NCI-H2227 treated with DMSO at 0.1 percent for 48 hours (cell line): ENCODE measurements at regions not wholly inside any gene's neighbourhood (a gene's known extent, or its start where the extent isn't known, plus 50 kb on each side); places are given as distances from the start of the nearest gene placed in this dataset.
"Not testable (repeated sequence)": the region's sequence is repeated elsewhere in the genome, so short reads cannot be mapped to it uniquely, and the experiment has no call there.

Experiments
- DNase-seq: peaks from one replicate; lab custom pipeline; 2025; lab: John Stamatoyannopoulos, UW

- no peak for DNase-seq
Measured at GRCh38 chr6:168852376-168852884, 401.2 kb downstream of the THBS2 start.

GRCh38 chr6:168851460-168852375, 401.9 kb downstream of the THBS2 start:
- DNase-seq: no peak

- DNase-seq: not testable (repeated sequence)
Measured at GRCh38 chr6:168850027-168850736, 403.5 kb downstream of the THBS2 start.

- no peak for DNase-seq
Measured at GRCh38 chr6:168849459-168849858, 404.2 kb downstream of the THBS2 start.

GRCh38 chr6:168848797-168849196, 404.8 kb downstream of the THBS2 start:
- no peak for DNase-seq

GRCh38 chr6:168844821-168845609, 404.0 kb downstream of the SMOC2 start:
- no peak for DNase-seq

GRCh38 chr6:168842632-168843212, 401.7 kb downstream of the SMOC2 start:
- DNase-seq: not testable (repeated sequence)

GRCh38 chr6:168841609-168842278, 400.8 kb downstream of the SMOC2 start:
- DNase-seq: no peak

- not testable (repeated sequence) for DNase-seq
Measured at GRCh38 chr6:168840932-168841331, 399.9 kb downstream of the SMOC2 start.

GRCh38 chr6:168840299-168840698, 399.3 kb downstream of the SMOC2 start:
- not testable (repeated sequence) for DNase-seq

GRCh38 chr6:168838037-168838399, 397.0 kb downstream of the SMOC2 start:
- DNase-seq: no peak

GRCh38 chr6:168837254-168838036, 396.5 kb downstream of the SMOC2 start:
- no peak for DNase-seq

GRCh38 chr6:168835991-168836390, 395.0 kb downstream of the SMOC2 start:
- no peak for DNase-seq

GRCh38 chr6:168834801-168835200, 393.8 kb downstream of the SMOC2 start:
- DNase-seq: no peak

GRCh38 chr6:168834042-168834587, 393.1 kb downstream of the SMOC2 start:
- DNase-seq: no peak

GRCh38 chr6:168828800-168829199, 387.8 kb downstream of the SMOC2 start:
- DNase-seq: no peak

- DNase-seq: no peak
Measured at GRCh38 chr6:168828035-168828434, 387.1 kb downstream of the SMOC2 start.

GRCh38 chr6:168827586-168827871, 386.5 kb downstream of the SMOC2 start:
- DNase-seq: no peak

- no peak for DNase-seq
Measured at GRCh38 chr6:168826726-168827585, 386.0 kb downstream of the SMOC2 start.

- no peak for DNase-seq
Measured at GRCh38 chr6:168826078-168826390, 385.1 kb downstream of the SMOC2 start.
